PC-3 (cell line): ENCODE measurements at regions not wholly inside any gene's neighbourhood (a gene's known extent, or its start where the extent isn't known, plus 50 kb on each side); places are given as distances from the start of the nearest gene placed in this dataset.

Experiments used
- ATAC-seq: fragments of 200-7000 bp; cut with Tn5 transposase; 2 replicates; pipeline ENCODE4 v1.9.1; 2020; ENCODE audit warnings: mild to moderate bottlenecking, moderate library complexity
- BruUV-seq: library from RNA; stranded (reverse); fragments of 400-500 nt; replicated peaks from 2 replicates; lab custom pipeline; 2021; lab: Mats Ljungman, UMichigan
- CTCF ChIA-PET: fragments of 300-600 bp; sonication (Branson Sonifier 250); formaldehyde crosslinking; loops from one replicate; lab custom pipeline; 2022; ENCODE audit warnings: antibody characterized with exemption; lab: Charles Lee
- POLR2A ChIA-PET: fragments of 300-600 bp; sonication (Branson Sonifier 250); formaldehyde crosslinking; loops from one replicate; lab custom pipeline; 2022; ENCODE audit warnings: antibody characterized with exemption; ENCODE audit not compliant: unreplicated experiment; lab: Charles Lee
- DNase-seq: peaks from one replicate; pipeline ENCODE4 v3.0.0-alpha.2; 2015
- H2AFZ ChIP-seq: fragments of 300-600 bp; sonication (generic); 2 replicates; pipeline ENCODE4 v1.6.0; 2016; ENCODE audit warnings: antibody characterized with exemption, low read length
- H3F3A ChIP-seq: fragments of 300-600 bp; sonication (generic); one replicate; pipeline ENCODE4 v1.6.0; 2017; ENCODE audit warnings: antibody characterized with exemption, low read length, control low read depth, mild to moderate bottlenecking; ENCODE audit not compliant: unreplicated experiment
- H3K27ac ChIP-seq: fragments of 300-600 bp; sonication (generic); 2 replicates; pipeline ENCODE4 v1.5.1; 2016; ENCODE audit warnings: mild to moderate bottlenecking, low read length
- H3K27me3 ChIP-seq: fragments of 300-600 bp; sonication (generic); 2 replicates; pipeline ENCODE4 v1.6.1; 2016; ENCODE audit warnings: low read length, mixed read lengths
- H3K36me3 ChIP-seq: fragments of 300-600 bp; sonication (generic); 2 replicates; pipeline ENCODE4 v1.6.1; 2016; ENCODE audit warnings: low read depth, mixed run types, low read length, mixed read lengths
- H3K4me1 ChIP-seq: fragments of 300-600 bp; sonication (generic); 2 replicates; pipeline ENCODE4 v1.5.1; 2016; ENCODE audit warnings: low read length; ENCODE audit not compliant: insufficient read depth
- H3K4me2 ChIP-seq: fragments of 300-600 bp; sonication (generic); 2 replicates; pipeline ENCODE4 v1.6.0; 2016; ENCODE audit warnings: low read length
- H3K4me3 ChIP-seq: fragments of 300-600 bp; sonication (generic); 2 replicates; pipeline ENCODE4 v1.5.1; 2016; ENCODE audit warnings: mild to moderate bottlenecking, low read length, mixed read lengths
- H3K79me2 ChIP-seq: fragments of 300-600 bp; sonication (generic); 2 replicates; pipeline ENCODE4 v1.6.1; 2017; ENCODE audit warnings: low read length, mixed read lengths
- H3K9ac ChIP-seq: fragments of 300-600 bp; sonication (generic); 2 replicates; pipeline ENCODE4 v1.6.0; 2016; ENCODE audit warnings: mild to moderate bottlenecking, low read length
- H3K9me2 ChIP-seq: fragments of 300-600 bp; sonication (generic); replicated peaks from 2 replicates; pipeline ENCODE4 v1.6.1; 2016; ENCODE audit warnings: mixed run types, low read length, mixed read lengths
- H3K9me3 ChIP-seq: fragments of 300-600 bp; sonication (generic); 2 replicates; pipeline ENCODE4 v1.6.1; 2016; ENCODE audit warnings: low read length, mixed read lengths
- H4K20me1 ChIP-seq: fragments of 300-600 bp; sonication (generic); 2 replicates; pipeline ENCODE4 v1.6.1; 2016; ENCODE audit warnings: low read length, mixed read lengths
- EZH2 ChIP-seq: fragments of 300-600 bp; sonication (generic); IDR thresholded peaks from one replicate; pipeline ENCODE4 v1.6.1; 2017; ENCODE audit warnings: antibody characterized with exemption, mild to moderate bottlenecking, low read length; ENCODE audit not compliant: unreplicated experiment
- EZH2phosphoT487 ChIP-seq: fragments of 300-600 bp; sonication (generic); IDR thresholded peaks from 2 replicates; pipeline ENCODE4 v1.6.1; 2018; ENCODE audit warnings: mild to moderate bottlenecking, antibody characterized with exemption, low read length, borderline replicate concordance
- intact Hi-C: fragments of 100-400 bp; cut with micrococcal nuclease; formaldehyde crosslinking; loops from 2 replicates; pipeline ENCODE4 v1.9.0; 2023
- TF ChIP-seq, protein P1 (sequence below): fragments of 300-600 bp; sonication (generic); conservative IDR thresholded peaks from 2 replicates; pipeline ENCODE4 v1.5.1; 2017; ENCODE audit warnings: antibody characterized with exemption, low read depth, mild to moderate bottlenecking, low read length

DNA sequence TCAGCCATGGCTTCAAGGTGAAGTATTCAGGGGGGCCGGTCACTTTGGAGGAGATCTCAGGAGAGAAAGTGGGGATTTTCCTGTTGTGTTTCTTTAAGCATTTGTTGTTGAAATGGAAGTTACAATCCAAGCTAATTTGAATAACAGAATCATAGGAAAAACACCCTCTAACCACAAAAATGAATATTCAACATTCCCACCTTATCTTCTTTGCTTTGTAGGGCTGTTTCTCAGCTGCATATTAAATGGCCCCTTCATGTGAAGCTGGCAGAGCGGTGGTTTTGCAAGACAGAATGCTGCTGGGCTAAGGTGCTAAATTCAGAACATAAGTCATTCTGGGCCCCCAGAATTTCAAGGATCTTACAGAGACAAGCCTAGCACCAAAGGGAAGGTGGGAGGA lies 279.0 kb downstream of the RRAGC start:
- intact Hi-C loops: no loop called here
- ChIA-PET CTCF (no interaction called here), POLR2A (no interaction called here)

DNA sequence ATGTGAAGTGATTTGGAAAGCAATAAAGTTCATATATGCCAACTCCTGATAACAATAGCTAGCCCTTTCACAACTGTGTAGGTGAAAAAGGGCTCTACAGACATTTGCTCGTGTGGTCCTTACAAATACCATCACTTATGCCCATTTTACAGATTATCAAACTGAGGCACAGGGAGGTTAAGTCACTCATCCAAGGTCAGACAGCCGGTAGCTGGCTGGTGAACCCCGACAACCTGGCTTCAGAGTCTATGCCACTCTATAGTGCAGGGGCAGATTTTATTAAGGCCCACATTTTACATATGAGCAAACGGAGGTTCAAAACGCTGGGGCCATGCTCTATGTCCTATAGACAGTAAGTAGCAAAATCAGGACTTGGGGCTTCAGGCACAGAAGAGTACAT lies 280.5 kb downstream of the RRAGC start:
- no peak overlapping the region for H3K27ac ChIP-seq
- H3K4me1 ChIP-seq: no peaks in the 10 kb centered on the region
- intact Hi-C loops: no loop called here
- no peak overlapping the region for H3K9ac ChIP-seq
- H3K36me3 ChIP-seq: no peaks in the 10 kb centered on the region
- H3K27me3 ChIP-seq: peaks cover 44% of the 10 kb centered on the region
- H3K9me3 ChIP-seq: no peaks in the 10 kb centered on the region
- DNase-seq (no peak), ATAC-seq (no peak)
- no peaks in the 10 kb centered on the region for H3K79me2 ChIP-seq
- no peaks in the 10 kb centered on the region for H3K9me2 ChIP-seq
- H2AFZ ChIP-seq: no peak overlapping the region
- no TSS peak for BruUV-seq
- no peak overlapping the region for H3K4me3 ChIP-seq
- no peak overlapping the region for H3K4me2 ChIP-seq
- H4K20me1 ChIP-seq: no peaks in the 10 kb centered on the region
- TF ChIP-seq, protein P1, sequence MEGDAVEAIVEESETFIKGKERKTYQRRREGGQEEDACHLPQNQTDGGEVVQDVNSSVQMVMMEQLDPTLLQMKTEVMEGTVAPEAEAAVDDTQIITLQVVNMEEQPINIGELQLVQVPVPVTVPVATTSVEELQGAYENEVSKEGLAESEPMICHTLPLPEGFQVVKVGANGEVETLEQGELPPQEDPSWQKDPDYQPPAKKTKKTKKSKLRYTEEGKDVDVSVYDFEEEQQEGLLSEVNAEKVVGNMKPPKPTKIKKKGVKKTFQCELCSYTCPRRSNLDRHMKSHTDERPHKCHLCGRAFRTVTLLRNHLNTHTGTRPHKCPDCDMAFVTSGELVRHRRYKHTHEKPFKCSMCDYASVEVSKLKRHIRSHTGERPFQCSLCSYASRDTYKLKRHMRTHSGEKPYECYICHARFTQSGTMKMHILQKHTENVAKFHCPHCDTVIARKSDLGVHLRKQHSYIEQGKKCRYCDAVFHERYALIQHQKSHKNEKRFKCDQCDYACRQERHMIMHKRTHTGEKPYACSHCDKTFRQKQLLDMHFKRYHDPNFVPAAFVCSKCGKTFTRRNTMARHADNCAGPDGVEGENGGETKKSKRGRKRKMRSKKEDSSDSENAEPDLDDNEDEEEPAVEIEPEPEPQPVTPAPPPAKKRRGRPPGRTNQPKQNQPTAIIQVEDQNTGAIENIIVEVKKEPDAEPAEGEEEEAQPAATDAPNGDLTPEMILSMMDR: no peak
- TF ChIP-seq EZH2phosphoT487 (no peak), EZH2 (no peak)
- CTCF ChIA-PET: no interaction called here
- POLR2A ChIA-PET: no interaction called here
- H3F3A ChIP-seq: no peaks in the 10 kb centered on the region

More for the DNA sequence above, 279.0 kb downstream of the RRAGC start:
- H4K20me1 ChIP-seq: no peaks in the 10 kb centered on the region
- peaks cover 48% of the 10 kb centered on the region for H3K27me3 ChIP-seq
- no TSS peak for BruUV-seq
- H3K9ac ChIP-seq: no peak overlapping the region
- no peak for DNase-seq
- no peaks in the 10 kb centered on the region for H3K36me3 ChIP-seq
- no peaks in the 10 kb centered on the region for H3K79me2 ChIP-seq
- no peaks in the 10 kb centered on the region for H3K9me3 ChIP-seq
- H3K27ac ChIP-seq: no peak overlapping the region
- no peak overlapping the region for H3K4me3 ChIP-seq
- no peak overlapping the region for H3K4me2 ChIP-seq
- no peak for ATAC-seq
- H3K9me2 ChIP-seq: no peaks in the 10 kb centered on the region
- H3F3A ChIP-seq: no peaks in the 10 kb centered on the region
- H2AFZ ChIP-seq: no peak overlapping the region
- H3K4me1 ChIP-seq: no peaks in the 10 kb centered on the region
- no peak for TF ChIP-seq EZH2phosphoT487
- TF ChIP-seq, protein P1: no peak
- no peak for TF ChIP-seq EZH2

DNA sequence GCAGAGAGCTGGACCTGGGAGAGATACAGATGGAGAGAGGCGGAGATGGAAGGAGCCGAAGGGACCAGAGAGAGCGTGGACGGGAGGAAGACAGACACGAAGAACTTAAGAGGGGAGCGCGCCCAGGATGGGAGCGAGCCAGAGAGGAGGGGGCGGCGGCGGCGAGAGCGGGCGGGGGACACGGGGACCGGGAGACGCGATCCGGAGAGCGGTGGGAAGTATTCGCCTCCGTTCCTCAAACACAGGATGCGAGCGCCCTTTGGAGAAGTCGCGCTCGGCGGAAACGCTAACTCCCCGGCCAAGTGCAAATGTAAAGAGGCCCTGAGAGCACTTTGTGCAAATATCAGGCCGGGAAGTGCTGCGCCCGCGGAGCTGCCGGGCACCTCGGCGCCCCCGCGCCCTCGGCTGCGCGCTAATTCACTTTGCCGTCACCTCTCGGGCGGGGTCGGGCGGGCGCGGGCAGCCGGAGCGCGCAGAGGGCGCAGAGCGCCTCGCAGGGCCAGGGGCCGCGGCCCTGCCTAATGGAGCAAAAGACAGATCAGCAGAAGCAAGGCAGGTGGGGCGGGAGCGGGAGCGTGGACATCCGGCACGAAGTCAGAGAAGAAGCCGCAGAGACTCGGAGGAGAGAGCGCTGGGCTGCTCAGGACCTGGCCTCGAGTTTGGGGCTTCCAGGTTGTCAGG lies 281.2 kb downstream of the RRAGC start:
- peaks cover 44% of the 10 kb centered on the region for H3K27me3 ChIP-seq
- no peaks in the 10 kb centered on the region for H4K20me1 ChIP-seq
- POLR2A ChIA-PET: no interaction called here
- H3K9me2 ChIP-seq: no peaks in the 10 kb centered on the region
- TF ChIP-seq, protein P1: no peak
- TF ChIP-seq EZH2phosphoT487: no peak
- TF ChIP-seq EZH2: no peak
- no peak overlapping the region for H2AFZ ChIP-seq
- no peak overlapping the region for H3K9ac ChIP-seq
- H3K4me1 ChIP-seq: no peaks in the 10 kb centered on the region
- no peak for ATAC-seq
- no peaks in the 10 kb centered on the region for H3K9me3 ChIP-seq
- H3K79me2 ChIP-seq: no peaks in the 10 kb centered on the region
- H3K4me3 ChIP-seq: no peak overlapping the region
- BruUV-seq: no TSS peak
- intact Hi-C loops: no loop called here
- DNase-seq: no peak
- H3K4me2 ChIP-seq: no peak overlapping the region
- H3K27ac ChIP-seq: no peak overlapping the region
- no peaks in the 10 kb centered on the region for H3K36me3 ChIP-seq
- CTCF ChIA-PET: no interaction called here
- no peaks in the 10 kb centered on the region for H3F3A ChIP-seq
